ENCODE measurements at regions not wholly inside any gene's neighbourhood (a gene's known extent, or its start where the extent isn't known, plus 50 kb on each side); places are given as distances from the start of the nearest gene placed in this dataset.
A peak's percentile ranks its signal among the peaks of the same experiment; 100 is the strongest.

DNA sequence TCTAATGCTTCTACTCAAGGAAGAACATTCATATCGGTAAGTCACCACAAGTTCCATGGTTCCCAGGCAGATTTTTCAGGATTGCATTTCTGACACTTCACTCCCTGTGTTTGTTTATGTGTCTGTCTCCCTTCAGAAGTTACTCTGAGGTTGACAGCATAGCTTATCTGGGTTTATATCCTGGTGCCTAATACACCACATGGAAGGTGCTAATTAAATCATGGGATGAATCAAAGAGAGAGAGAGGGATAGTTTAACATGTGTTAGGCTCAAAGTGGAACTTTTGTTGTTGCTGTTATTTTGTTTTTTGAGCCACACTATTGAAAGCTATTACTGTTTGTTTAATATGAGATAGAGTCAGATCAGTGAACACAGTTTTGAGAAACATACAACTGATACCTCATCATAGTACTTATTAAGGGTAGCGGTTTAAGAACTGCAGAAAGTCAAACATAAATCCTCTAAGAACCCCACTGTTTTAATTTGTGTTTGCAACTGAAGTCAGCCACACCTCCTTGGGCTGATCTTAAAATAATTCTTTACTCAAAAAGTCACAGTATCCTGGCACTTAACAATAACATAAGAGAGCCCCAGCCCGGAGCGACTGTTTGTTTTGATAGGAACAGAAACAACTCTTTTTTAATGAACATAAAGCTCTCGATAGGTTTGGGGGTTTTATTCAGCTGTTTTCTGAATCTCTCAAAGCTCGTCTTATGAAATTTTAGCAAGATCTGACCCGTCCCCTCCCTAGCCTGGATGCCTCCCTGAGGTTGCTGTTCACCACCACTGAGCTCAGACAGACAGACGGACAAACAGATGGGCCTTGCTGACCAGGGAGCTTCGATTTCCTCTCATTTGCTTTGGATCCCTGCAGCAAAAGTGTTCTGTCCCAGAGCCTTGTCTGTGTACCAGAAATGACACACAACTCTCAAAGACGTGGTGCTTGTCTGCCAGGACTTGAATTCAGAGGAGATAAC lies 98.3 kb upstream of the MYOCD start:
- Histone ChIP-seq H3K79me1 (ENCODE audit: insufficient read depth, low read depth, low read length, poor library complexity, severe bottlenecking) (no peaks in the 10 kb centered on the region), H4K91ac (ENCODE audit: insufficient read length, low read depth, low read length) (no peak overlapping the region), H3K9me3 (ENCODE audit: control insufficient read depth, low read depth, low read length) (no peaks in the 10 kb centered on the region), H3K27ac (ENCODE audit: insufficient read length, low read depth, low read length) (no peak overlapping the region), H3K4me2 (ENCODE audit: insufficient read depth, insufficient read length, low read length) (no peak overlapping the region), H2BK15ac (ENCODE audit: low read depth, low read length) (no peak overlapping the region), H3K9ac (ENCODE audit: extremely low read depth, insufficient read length, low read length) (no peak overlapping the region), H3K23ac (ENCODE audit: insufficient read length, low read depth, low read length) (no peak overlapping the region), H4K5ac (ENCODE audit: insufficient read length, low read depth, low read length) (no peak overlapping the region), H3K4me1 (ENCODE audit: insufficient read depth, low read length) (no peaks in the 10 kb centered on the region), H2BK5ac (ENCODE audit: insufficient read length, low read length) (no peak overlapping the region), H3K56ac (ENCODE audit: insufficient read length, low read depth, low read length) (no peak overlapping the region), H2AFZ (ENCODE audit: low read length) (no peak overlapping the region), H4K20me1 (ENCODE audit: control insufficient read depth, insufficient read depth, insufficient read length) (no peaks in the 10 kb centered on the region), H4K8ac (replicated peaks; ENCODE audit: insufficient read length, low read depth, low read length) (no peak overlapping the region), H3K14ac (ENCODE audit: insufficient read depth, low read length) (no peak overlapping the region), H2BK20ac (ENCODE audit: low read depth, low read length, poor library complexity, severe bottlenecking) (no peak overlapping the region), H3K79me2 (ENCODE audit: insufficient read depth, low read length) (no peaks in the 10 kb centered on the region), H3K4ac (ENCODE audit: low read depth, low read length) (no peak overlapping the region), H3K27me3 (ENCODE audit: insufficient read depth, low read length) (no peaks in the 10 kb centered on the region), H2BK12ac (ENCODE audit: insufficient read length, low read depth, low read length) (no peak overlapping the region), H2BK120ac (ENCODE audit: low read depth, low read length, poor library complexity, severe bottlenecking) (no peak overlapping the region), H3T11ph (ENCODE audit: low read length) (no peak overlapping the region), H3K23me2 (ENCODE audit: insufficient read length, low read depth, low read length, poor library complexity, severe bottlenecking) (no peaks in the 10 kb centered on the region), H2AK5ac (ENCODE audit: insufficient read length, low read length) (no peak overlapping the region), H3K18ac (ENCODE audit: insufficient read length, low read depth, low read length) (no peak overlapping the region)
- no peaks in the 10 kb centered on the region for H3K9me3 Mint-ChIP-seq
- peaks cover 17 to 23% of the 10 kb centered on the region in 2 experiments for H3K4me1 Mint-ChIP-seq
- WGBS (ENCODE audit: extremely low coverage, insufficient read length, low lambda C conversion rate), result no CpG with 5 or more reads among the region's 10 CpGs
- H3K27me3 Mint-ChIP-seq (ENCODE audit: low read depth), result no peaks in the 10 kb centered on the region
- no peaks in the 10 kb centered on the region for H3K36me3 Mint-ChIP-seq (ENCODE audit: insufficient read depth in 1 of 3, low read depth in 3 of 3)
- DNase-seq, result no peak
- TF ChIP-seq, protein P1, sequence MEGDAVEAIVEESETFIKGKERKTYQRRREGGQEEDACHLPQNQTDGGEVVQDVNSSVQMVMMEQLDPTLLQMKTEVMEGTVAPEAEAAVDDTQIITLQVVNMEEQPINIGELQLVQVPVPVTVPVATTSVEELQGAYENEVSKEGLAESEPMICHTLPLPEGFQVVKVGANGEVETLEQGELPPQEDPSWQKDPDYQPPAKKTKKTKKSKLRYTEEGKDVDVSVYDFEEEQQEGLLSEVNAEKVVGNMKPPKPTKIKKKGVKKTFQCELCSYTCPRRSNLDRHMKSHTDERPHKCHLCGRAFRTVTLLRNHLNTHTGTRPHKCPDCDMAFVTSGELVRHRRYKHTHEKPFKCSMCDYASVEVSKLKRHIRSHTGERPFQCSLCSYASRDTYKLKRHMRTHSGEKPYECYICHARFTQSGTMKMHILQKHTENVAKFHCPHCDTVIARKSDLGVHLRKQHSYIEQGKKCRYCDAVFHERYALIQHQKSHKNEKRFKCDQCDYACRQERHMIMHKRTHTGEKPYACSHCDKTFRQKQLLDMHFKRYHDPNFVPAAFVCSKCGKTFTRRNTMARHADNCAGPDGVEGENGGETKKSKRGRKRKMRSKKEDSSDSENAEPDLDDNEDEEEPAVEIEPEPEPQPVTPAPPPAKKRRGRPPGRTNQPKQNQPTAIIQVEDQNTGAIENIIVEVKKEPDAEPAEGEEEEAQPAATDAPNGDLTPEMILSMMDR (conservative IDR thresholded peaks at IDR 0.05), result no peak
- no peak overlapping the region for H3K4me3 Mint-ChIP-seq
- 0 out of 7 replicates have a peak overlapping the region, but pooled peaks of 1 of the 3 experiments have one; percentile 28 for H3K27ac Mint-ChIP-seq

Measured in H9 (cell line).